Right lobe of liver (tissue), 4 donors: ENCODE measurements at regions not wholly inside any gene's neighbourhood (a gene's known extent, or its start where the extent isn't known, plus 50 kb on each side); places are given as distances from the start of the nearest gene placed in this dataset.

Experiments
- CTCF ChIP-seq, 4 donors: fragments of 200-600 bp in 3 of 4; fragments of 450-650 bp in 1 of 4; IDR thresholded peaks; one replicate each; pipeline versions ENCODE4 v1.5.1 to v1.8.0; 2016 to 2022; ENCODE audit warnings: antibody characterized with exemption in 4 of 4, mild to moderate bottlenecking in 2 of 4
- POLR2A ChIP-seq: fragments of 450-650 bp; IDR thresholded peaks from one replicate; pipeline ENCODE4 v1.6.1; 2017; ENCODE audit warnings: antibody characterized with exemption, mild to moderate bottlenecking
- donor health status: DM: no; HTN: no; CAD: no.
- donor health status: DM: no; HTN: no; CAD: no.
- donor health status: DM: no; HTN: yes; CAD: no.

GRCh38 chr21:27671207-27671606 lies 704.3 kb upstream of the ADAMTS5 start:
- no peak for TF ChIP-seq CTCF (IDR thresholded peaks at IDR 0.05)
- no peak for TF ChIP-seq POLR2A
